ENCODE measurements at regions not wholly inside any gene's neighbourhood (a gene's known extent, or its start where the extent isn't known, plus 50 kb on each side); places are given as distances from the start of the nearest gene placed in this dataset.

DNA sequence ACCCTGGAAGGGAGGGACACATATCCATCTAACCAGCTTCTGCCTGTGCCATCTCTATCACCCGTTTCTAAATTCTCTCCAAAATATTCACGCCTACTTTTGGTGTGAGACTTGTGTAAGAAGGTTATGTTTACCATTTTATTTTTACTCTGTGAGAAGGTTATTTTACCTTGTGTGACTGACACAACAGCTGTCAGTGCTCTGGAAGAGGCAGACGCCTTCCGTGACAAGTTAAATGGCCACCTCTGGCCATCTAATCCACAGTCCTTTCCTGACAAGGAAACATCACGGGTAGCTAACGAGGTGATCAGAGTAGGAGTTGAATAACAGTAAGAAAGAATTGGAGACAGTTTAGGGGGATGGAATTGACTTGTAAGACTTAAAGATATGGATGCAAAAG, 443.8 kb upstream of the PIK3R1 start:
- no peak for TF ChIP-seq POLR2AphosphoS5 (IDR thresholded peaks at IDR 0.05; ENCODE audit: insufficient read depth in 1 of 2, low read depth in 1 of 2)
- TF ChIP-seq, protein P1, sequence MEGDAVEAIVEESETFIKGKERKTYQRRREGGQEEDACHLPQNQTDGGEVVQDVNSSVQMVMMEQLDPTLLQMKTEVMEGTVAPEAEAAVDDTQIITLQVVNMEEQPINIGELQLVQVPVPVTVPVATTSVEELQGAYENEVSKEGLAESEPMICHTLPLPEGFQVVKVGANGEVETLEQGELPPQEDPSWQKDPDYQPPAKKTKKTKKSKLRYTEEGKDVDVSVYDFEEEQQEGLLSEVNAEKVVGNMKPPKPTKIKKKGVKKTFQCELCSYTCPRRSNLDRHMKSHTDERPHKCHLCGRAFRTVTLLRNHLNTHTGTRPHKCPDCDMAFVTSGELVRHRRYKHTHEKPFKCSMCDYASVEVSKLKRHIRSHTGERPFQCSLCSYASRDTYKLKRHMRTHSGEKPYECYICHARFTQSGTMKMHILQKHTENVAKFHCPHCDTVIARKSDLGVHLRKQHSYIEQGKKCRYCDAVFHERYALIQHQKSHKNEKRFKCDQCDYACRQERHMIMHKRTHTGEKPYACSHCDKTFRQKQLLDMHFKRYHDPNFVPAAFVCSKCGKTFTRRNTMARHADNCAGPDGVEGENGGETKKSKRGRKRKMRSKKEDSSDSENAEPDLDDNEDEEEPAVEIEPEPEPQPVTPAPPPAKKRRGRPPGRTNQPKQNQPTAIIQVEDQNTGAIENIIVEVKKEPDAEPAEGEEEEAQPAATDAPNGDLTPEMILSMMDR (IDR thresholded peaks at IDR 0.05), result no peak

Measured in vagina (tissue), 2 donors.